Colonic mucosa (tissue), 4 donors: ENCODE measurements at regions not wholly inside any gene's neighbourhood (a gene's known extent, or its start where the extent isn't known, plus 50 kb on each side); places are given as distances from the start of the nearest gene placed in this dataset.

ENCODE experiments used
- DNase-seq: peaks from one replicate; pipeline ENCODE4 v3.0.0-alpha.2; 2020
- H3K27ac ChIP-seq: fragments of 200-600 bp; one replicate; pipeline ENCODE4 v1.8.0; 2021
- H3K27me3 ChIP-seq: fragments of 200-600 bp; one replicate; pipeline ENCODE4 v1.8.0; 2021
- H3K36me3 ChIP-seq: fragments of 200-600 bp; one replicate; pipeline ENCODE4 v1.8.0; 2021
- H3K4me1 ChIP-seq: fragments of 200-600 bp; one replicate; pipeline ENCODE4 v1.8.0; 2021; ENCODE audit warnings: mild to moderate bottlenecking
- H3K4me3 ChIP-seq: fragments of 200-600 bp; one replicate; pipeline ENCODE4 v1.8.0; 2021
- H3K9ac ChIP-seq, 2 donors: one replicate each; pipeline ENCODE4 v1.7.0; 2013; ENCODE audit warnings: control low read depth in 2 of 2, low read depth in 2 of 2, low read length in 2 of 2
- H3K9me3 ChIP-seq: fragments of 200-600 bp; one replicate; pipeline ENCODE4 v1.8.0; 2021
- CTCF ChIP-seq: fragments of 200-600 bp; IDR thresholded peaks from one replicate; pipeline ENCODE4 v1.8.0; 2022; ENCODE audit warnings: antibody characterized with exemption, mild to moderate bottlenecking
- intact Hi-C: fragments of 100-400 bp; cut with DNase I; formaldehyde crosslinking; loops from one replicate; pipeline ENCODE4 v1.14.1; 2022
- donor health status: healthy.
- donor health status: DM: no; HTN: no; CAD: no.
- donor health status: DM: no; HTN: no; CAD: no.

DNA sequence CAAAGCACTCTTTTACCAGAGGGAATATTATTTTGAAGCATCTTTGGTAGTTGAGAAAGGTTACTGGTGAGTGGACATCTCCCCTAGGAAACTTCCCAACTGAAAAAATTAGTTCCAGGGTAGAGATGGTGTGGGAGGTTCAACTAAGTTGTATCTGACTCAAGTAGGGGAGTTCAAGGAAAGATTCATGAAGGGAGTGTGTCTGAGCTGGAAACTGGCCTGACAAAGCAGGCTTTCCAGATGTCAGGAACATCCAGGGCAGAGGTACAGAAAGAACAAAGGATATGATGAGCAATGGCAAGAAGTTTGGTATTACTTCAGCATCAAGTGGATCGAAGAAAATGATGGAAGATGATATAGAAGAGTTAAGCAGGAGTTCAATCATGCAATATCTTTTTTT is 458.0 kb upstream of the RIOK2 start:
- intact Hi-C loops, result no loop called here

DNA sequence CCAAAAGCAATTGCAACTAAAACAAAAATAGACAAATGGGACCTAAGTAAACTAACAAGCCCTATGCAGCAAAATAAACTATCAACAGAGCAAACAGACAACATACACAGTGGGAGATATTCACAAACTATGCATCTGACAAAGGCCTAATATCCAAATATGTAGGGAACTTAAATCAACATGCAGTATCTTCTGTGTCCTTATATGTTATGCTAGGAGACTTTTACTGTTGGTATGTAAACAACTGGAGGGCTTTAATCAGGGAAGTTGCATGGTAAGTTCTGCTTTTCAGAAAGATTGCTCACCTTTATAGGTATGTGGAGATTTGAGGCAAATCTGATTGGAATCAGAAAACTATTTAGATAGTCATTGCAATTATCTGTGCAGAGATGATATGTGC is 461.2 kb upstream of the RIOK2 start:
- Histone ChIP-seq H3K36me3 (no peaks in the 10 kb centered on the region), H3K4me3 (no peak overlapping the region), H3K9me3 (no peaks in the 10 kb centered on the region), H3K9ac (no peak overlapping the region), H3K4me1 (no peaks in the 10 kb centered on the region), H3K27ac (no peak overlapping the region), H3K27me3 (no peaks in the 10 kb centered on the region)
- intact Hi-C loops, result no loop called here
- no peak for DNase-seq
- no peak for TF ChIP-seq CTCF

More for the DNA sequence above, 458.0 kb upstream of the RIOK2 start:
- H3K9ac ChIP-seq, result no peak overlapping the region
- no peak for DNase-seq
- H3K27ac ChIP-seq, result no peak overlapping the region
- H3K4me1 ChIP-seq, result no peaks in the 10 kb centered on the region
- no peak for TF ChIP-seq CTCF
- H3K9me3 ChIP-seq, result no peaks in the 10 kb centered on the region
- H3K27me3 ChIP-seq, result no peaks in the 10 kb centered on the region
- no peak overlapping the region for H3K4me3 ChIP-seq
- H3K36me3 ChIP-seq, result no peaks in the 10 kb centered on the region

DNA sequence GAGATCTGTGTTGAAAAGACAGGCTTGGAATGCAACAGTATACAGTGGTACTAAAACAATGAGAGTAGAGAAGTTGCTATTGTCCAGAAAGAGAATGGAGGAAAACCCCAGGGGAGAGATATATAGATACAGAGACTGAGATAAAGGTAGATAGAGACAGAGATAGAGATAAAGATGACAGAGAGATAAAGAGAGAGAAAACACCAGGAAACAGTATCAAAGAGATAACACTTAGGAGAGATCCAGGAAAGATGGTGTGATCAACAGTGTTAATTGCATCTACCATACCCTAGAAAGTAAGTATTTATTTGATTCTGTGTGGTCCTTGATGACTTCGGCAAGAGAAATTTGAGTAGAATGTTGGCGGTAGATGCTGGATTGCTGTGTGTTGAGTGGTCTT is 461.8 kb upstream of the RIOK2 start:
- H3K36me3 ChIP-seq, result no peaks in the 10 kb centered on the region
- intact Hi-C loops, result no loop called here
- H3K9ac ChIP-seq, result no peak overlapping the region
- no peak overlapping the region for H3K4me3 ChIP-seq
- H3K27ac ChIP-seq, result no peak overlapping the region
- TF ChIP-seq CTCF, result no peak
- H3K4me1 ChIP-seq, result no peaks in the 10 kb centered on the region
- H3K27me3 ChIP-seq, result no peaks in the 10 kb centered on the region
- DNase-seq, result no peak
- H3K9me3 ChIP-seq, result no peaks in the 10 kb centered on the region

- Histone ChIP-seq H3K27me3 (no peaks in the 10 kb centered on the region), H3K4me3 (no peak overlapping the region), H3K9me3 (no peaks in the 10 kb centered on the region), H3K4me1 (no peaks in the 10 kb centered on the region), H3K36me3 (no peaks in the 10 kb centered on the region), H3K27ac (no peak overlapping the region), H3K9ac (no peak overlapping the region)
- DNase-seq, result no peak
- intact Hi-C loops, result no loop called here
- TF ChIP-seq CTCF, result no peak
Observed at GRCh38 chr5:97657239-97657638, 474.2 kb upstream of the RIOK2 start.

GRCh38 chr5:97658116-97658900 is 475.3 kb upstream of the RIOK2 start:
- H3K27me3 ChIP-seq, result no peaks in the 10 kb centered on the region
- H3K4me3 ChIP-seq, result no peak overlapping the region
- H3K36me3 ChIP-seq, result no peaks in the 10 kb centered on the region
- no peaks in the 10 kb centered on the region for H3K9me3 ChIP-seq
- H3K27ac ChIP-seq, result no peak overlapping the region
- H3K4me1 ChIP-seq, result no peaks in the 10 kb centered on the region
- TF ChIP-seq CTCF, result no peak
- no peak for DNase-seq
- no peak overlapping the region for H3K9ac ChIP-seq
- intact Hi-C loops, result no loop called here
